Testis (tissue), 2 donors: ENCODE measurements at regions not wholly inside any gene's neighbourhood (a gene's known extent, or its start where the extent isn't known, plus 50 kb on each side); places are given as distances from the start of the nearest gene placed in this dataset.

Experiments used
- DNase-seq: peaks from one replicate; pipeline ENCODE4 v3.0.0-alpha.2; 2019
- H3K27ac ChIP-seq, 2 donors: fragments of 200-600 bp; sonication (generic); one replicate each; pipeline ENCODE4 v1.5.1; 2019
- H3K27me3 ChIP-seq: fragments of 200-600 bp; sonication (generic); one replicate; pipeline ENCODE4 v1.5.1; 2019
- H3K36me3 ChIP-seq: fragments of 200-600 bp; sonication (generic); one replicate; pipeline ENCODE4 v1.5.1; 2017; ENCODE audit warnings: low read depth; ENCODE audit errors: missing control alignments
- H3K4me1 ChIP-seq: fragments of 200-600 bp; sonication (generic); one replicate; pipeline ENCODE4 v1.5.1; 2019
- H3K4me3 ChIP-seq, 2 donors: fragments of 200-600 bp; sonication (generic); one replicate each; pipeline ENCODE4 v1.5.1; 2017 to 2019
- H3K9me3 ChIP-seq: fragments of 200-600 bp; sonication (generic); one replicate; pipeline ENCODE4 v1.5.1; 2017
- POLR2A ChIP-seq: fragments of 450-650 bp; IDR thresholded peaks from one replicate; pipeline ENCODE4 v1.6.1; 2017; ENCODE audit warnings: antibody characterized with exemption, mild to moderate bottlenecking, moderate library complexity
- WGBS, 2 donors: methylation state at CpG; one replicate each; pipeline ENCODE4 v1.1.5; 2018; 5-methylcytosine and 5-hydroxymethylcytosine counted together
- intact Hi-C: fragments of 100-400 bp; cut with DNase I; formaldehyde crosslinking; loops from one replicate; pipeline ENCODE4 v1.15.1; 2023; ENCODE audit warnings: low total_unique reads
- TF ChIP-seq, protein P1 (sequence below), 3 experiments: fragments of 450-650 bp in 2 of 3; fragments of 200-600 bp in 1 of 3; sonication (generic) in 1 of 3; IDR thresholded peaks; one replicate each; pipeline ENCODE4 v1.5.1; 2016 to 2019; ENCODE audit warnings: antibody characterized with exemption in 3 of 3, mild to moderate bottlenecking in 2 of 3, moderate library complexity in 1 of 3

DNA sequence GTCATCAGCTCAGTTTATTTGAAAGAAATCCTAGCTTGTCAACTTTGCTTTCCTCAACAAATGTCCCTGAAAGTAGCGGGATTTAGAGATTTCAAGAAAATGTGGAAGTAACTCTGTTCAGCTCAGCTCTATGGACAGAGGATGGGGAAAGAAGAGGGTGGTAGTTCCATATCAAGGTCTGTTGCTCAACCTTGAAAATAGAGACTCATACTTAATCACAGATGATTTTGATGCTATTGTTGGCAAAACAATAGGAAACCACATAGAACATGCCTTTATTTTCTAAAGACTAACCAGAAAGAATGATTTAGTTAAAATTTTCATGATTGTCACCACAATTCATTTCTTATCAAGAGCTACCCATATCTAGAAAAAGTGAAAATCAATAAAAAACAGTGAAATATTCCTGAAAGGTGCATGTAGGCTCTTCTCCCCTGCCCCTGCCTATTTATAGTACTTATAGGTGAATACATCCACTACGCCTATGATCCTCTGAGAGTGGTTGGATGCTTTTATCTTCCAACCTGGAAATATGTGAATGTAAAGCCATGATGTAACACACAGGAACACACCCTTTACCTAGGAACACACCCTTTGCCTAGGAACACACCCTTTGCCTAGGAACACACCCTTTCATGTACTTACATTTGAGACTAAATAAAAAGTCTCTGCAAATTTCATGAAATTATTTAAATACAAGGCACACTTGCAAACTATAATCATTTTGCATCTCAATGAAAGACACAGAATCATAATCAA is 65.8 kb downstream of the ETAA1 start:
- Histone ChIP-seq H3K4me1 (no peaks in the 10 kb centered on the region), H3K27me3 (no peaks in the 10 kb centered on the region), H3K4me3 (no peak overlapping the region), H3K27ac (no peak overlapping the region), H3K36me3 (no peaks in the 10 kb centered on the region), H3K9me3 (no peaks in the 10 kb centered on the region)
- no peak for DNase-seq
- 86 to 91% methylated on average over 2 of the region's 2 CpGs for WGBS, 2 donors
- intact Hi-C loops = no loop called here
- no peak for TF ChIP-seq POLR2A
- TF ChIP-seq, protein P1, sequence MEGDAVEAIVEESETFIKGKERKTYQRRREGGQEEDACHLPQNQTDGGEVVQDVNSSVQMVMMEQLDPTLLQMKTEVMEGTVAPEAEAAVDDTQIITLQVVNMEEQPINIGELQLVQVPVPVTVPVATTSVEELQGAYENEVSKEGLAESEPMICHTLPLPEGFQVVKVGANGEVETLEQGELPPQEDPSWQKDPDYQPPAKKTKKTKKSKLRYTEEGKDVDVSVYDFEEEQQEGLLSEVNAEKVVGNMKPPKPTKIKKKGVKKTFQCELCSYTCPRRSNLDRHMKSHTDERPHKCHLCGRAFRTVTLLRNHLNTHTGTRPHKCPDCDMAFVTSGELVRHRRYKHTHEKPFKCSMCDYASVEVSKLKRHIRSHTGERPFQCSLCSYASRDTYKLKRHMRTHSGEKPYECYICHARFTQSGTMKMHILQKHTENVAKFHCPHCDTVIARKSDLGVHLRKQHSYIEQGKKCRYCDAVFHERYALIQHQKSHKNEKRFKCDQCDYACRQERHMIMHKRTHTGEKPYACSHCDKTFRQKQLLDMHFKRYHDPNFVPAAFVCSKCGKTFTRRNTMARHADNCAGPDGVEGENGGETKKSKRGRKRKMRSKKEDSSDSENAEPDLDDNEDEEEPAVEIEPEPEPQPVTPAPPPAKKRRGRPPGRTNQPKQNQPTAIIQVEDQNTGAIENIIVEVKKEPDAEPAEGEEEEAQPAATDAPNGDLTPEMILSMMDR (IDR thresholded peaks at IDR 0.05) = no peak

DNA sequence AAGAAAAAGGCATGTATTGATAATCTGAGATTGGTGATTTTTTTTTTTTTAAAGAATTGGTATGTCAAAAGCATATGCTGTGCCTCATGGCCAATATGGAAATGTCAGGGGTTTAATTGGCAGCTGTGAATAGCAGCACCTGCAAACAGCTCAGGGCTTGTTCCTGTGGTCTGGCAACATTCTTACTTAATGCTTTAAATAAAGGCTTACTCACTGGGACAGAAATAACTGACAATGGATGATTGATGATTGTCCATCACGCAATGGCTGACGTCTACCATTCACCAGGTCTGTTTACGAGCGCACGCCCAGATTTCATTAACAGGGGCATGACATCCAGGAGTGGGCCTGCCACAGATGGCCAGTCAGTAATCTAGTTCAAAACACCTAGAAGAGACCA is 66.7 kb downstream of the ETAA1 start:
- intact Hi-C loops = no loop called here
- no peak for TF ChIP-seq POLR2A
- TF ChIP-seq, protein P1 (IDR thresholded peaks at IDR 0.05) = no peak

DNA sequence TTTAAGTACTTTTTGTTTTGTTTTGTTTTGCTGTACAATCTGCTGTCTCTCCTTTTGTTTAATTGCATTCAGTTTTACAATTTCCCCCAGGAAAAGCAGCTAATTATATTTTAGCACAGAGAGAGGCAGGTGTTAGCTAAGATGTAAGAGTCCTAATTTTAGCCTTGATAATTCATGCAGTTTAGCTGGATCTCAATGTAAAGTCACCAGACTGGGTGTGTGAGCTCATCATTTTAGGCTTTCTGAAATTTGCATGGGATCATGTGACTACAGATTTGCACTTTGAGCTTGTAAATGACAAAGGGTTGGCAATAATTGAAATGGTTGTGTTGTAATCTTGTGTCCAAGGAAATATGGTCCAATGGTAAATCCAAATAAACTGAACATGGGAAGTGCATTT is 68.5 kb downstream of the ETAA1 start:
- Histone ChIP-seq H3K4me1 (no peaks in the 10 kb centered on the region), H3K27ac (no peak overlapping the region), H3K27me3 (no peaks in the 10 kb centered on the region), H3K36me3 (no peaks in the 10 kb centered on the region), H3K9me3 (no peaks in the 10 kb centered on the region), H3K4me3 (no peak overlapping the region)
- intact Hi-C loops = no loop called here
- no peak for DNase-seq
- TF ChIP-seq POLR2A = no peak

More for the DNA sequence above, 66.7 kb downstream of the ETAA1 start:
- no peaks in the 10 kb centered on the region for H3K4me1 ChIP-seq
- WGBS, 2 donors = 81 to 93% methylated on average over 5 of the region's 5 CpGs
- DNase-seq = no peak
- H3K36me3 ChIP-seq = no peaks in the 10 kb centered on the region
- H3K4me3 ChIP-seq = no peak overlapping the region
- H3K27ac ChIP-seq = no peak overlapping the region
- H3K27me3 ChIP-seq = no peaks in the 10 kb centered on the region
- no peaks in the 10 kb centered on the region for H3K9me3 ChIP-seq

DNA sequence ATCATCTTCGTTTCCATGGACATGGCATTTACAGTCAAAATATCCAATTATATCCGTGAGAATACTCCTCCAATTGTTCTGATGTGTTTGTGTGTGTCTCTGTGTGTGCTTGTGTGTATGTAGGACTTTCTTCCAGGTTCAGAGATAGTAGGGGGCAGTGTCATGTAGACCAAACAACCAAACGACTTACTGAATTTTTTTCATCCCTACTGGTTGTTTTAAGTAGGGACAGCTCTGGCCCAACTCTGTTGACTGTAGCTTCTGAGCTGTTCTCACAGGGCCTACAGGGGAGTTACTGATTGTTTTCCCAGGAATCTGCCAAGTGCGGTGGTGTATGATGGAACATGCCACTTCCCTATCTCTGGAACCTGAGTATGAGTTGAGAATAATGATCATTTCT is 69.6 kb downstream of the ETAA1 start:
- Histone ChIP-seq H3K4me3 (no peak overlapping the region), H3K27me3 (no peaks in the 10 kb centered on the region), H3K27ac (no peak overlapping the region), H3K4me1 (no peaks in the 10 kb centered on the region), H3K36me3 (no peaks in the 10 kb centered on the region), H3K9me3 (no peaks in the 10 kb centered on the region)
- 74 to 88% methylated on average over 4 of the region's 4 CpGs for WGBS, 2 donors
- intact Hi-C loops = no loop called here
- no peak for DNase-seq
- TF ChIP-seq, protein P1 (IDR thresholded peaks at IDR 0.05) = no peak
- TF ChIP-seq POLR2A = no peak

DNA sequence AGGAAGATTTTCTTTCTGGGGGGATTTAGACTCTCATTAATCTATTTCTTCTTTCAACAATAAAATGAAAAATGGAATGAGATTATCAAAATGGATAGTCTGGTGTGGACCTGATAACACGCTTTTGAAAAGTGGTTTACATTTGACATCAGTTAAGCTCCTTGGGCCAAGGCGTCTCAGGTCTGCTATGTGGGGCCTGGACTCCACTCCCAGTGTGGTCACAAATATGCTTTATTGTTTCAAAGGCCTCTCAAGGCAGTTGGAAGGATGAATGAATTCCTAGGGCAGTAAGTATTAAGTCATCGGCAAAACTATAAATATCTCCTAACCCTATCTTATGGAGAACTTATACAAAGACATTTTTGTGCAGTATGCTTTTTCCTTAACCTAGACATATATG is 74.5 kb downstream of the ETAA1 start:
- Histone ChIP-seq H3K36me3 (no peaks in the 10 kb centered on the region), H3K27ac (no peak overlapping the region), H3K4me3 (no peak overlapping the region), H3K9me3 (no peaks in the 10 kb centered on the region), H3K4me1 (no peaks in the 10 kb centered on the region), H3K27me3 (no peaks in the 10 kb centered on the region)
- no peak for TF ChIP-seq POLR2A
- TF ChIP-seq, protein P1 (IDR thresholded peaks at IDR 0.05) = no peak
- 93 to 94% methylated on average over 3 of the region's 3 CpGs for WGBS, 2 donors
- no peak for DNase-seq
- intact Hi-C loops = no loop called here
